IMR-90 (cell line): ENCODE measurements at regions not wholly inside any gene's neighbourhood (a gene's known extent, or its start where the extent isn't known, plus 50 kb on each side); places are given as distances from the start of the nearest gene placed in this dataset.

Experiments
- ATAC-seq: fragments of 200-7000 bp; cut with Tn5 transposase; 2 replicates; pipeline ENCODE4 v1.9.1; 2020; ENCODE audit warnings: low read depth, mild to moderate bottlenecking, moderate library complexity
- BruUV-seq: library from RNA; stranded (reverse); fragments of 400-500 nt; replicated peaks from 2 replicates; lab custom pipeline; 2021; lab: Mats Ljungman, UMichigan
- CTCF ChIA-PET: fragments of 300-600 bp; formaldehyde crosslinking; extraction: SDS; loops from one replicate; lab custom pipeline; 2021; ENCODE audit warnings: antibody characterized with exemption; lab: Yijun Ruan, JAX
- POLR2A ChIA-PET: fragments of 300-600 bp; sonication (Branson Sonifier 250); formaldehyde crosslinking; loops from one replicate; lab custom pipeline; 2022; ENCODE audit warnings: antibody characterized with exemption; ENCODE audit not compliant: unreplicated experiment; lab: Charles Lee
- DNase-seq: peaks from one replicate; pipeline ENCODE4 v3.0.0; 2013
- H2AFZ ChIP-seq: replicated peaks from 2 replicates; pipeline ENCODE3; 2013; ENCODE audit warnings: low read length, mild to moderate bottlenecking; ENCODE audit not compliant: poor library complexity
- H2AK5ac ChIP-seq: 2 replicates; pipeline ENCODE4 v1.6.1; 2013; ENCODE audit warnings: low read depth, low read length, inconsistent platforms
- H2AK9ac ChIP-seq: replicated peaks from 2 replicates; pipeline ENCODE3; 2013; ENCODE audit warnings: mild to moderate bottlenecking, low read depth, low read length, moderate library complexity; ENCODE audit not compliant: poor library complexity
- H2BK120ac ChIP-seq: 2 replicates; pipeline ENCODE4 v1.6.1; 2013; ENCODE audit warnings: low read depth, low read length, inconsistent platforms
- H2BK15ac ChIP-seq: 3 replicates; pipeline ENCODE4 v1.6.1; 2013; ENCODE audit warnings: low read depth, low read length, inconsistent platforms
- H2BK20ac ChIP-seq: 2 replicates; pipeline ENCODE4 v1.6.1; 2013; ENCODE audit warnings: low read depth, mild to moderate bottlenecking, inconsistent platforms, low read length, moderate library complexity
- H2BK5ac ChIP-seq: 2 replicates; pipeline ENCODE4 v1.6.1; 2013; ENCODE audit warnings: mild to moderate bottlenecking, low read depth, low read length, inconsistent platforms; ENCODE audit not compliant: poor library complexity, severe bottlenecking
- H3K14ac ChIP-seq: replicated peaks from 2 replicates; pipeline ENCODE4 v1.6.1; 2013; ENCODE audit warnings: low read depth, low read length, inconsistent platforms
- H3K18ac ChIP-seq: 2 replicates; pipeline ENCODE4 v1.6.1; 2013; ENCODE audit warnings: low read depth, low read length, control low read depth
- H3K23ac ChIP-seq: 2 replicates; pipeline ENCODE4 v1.6.1; 2013; ENCODE audit warnings: low read depth, low read length, inconsistent platforms
- H3K27ac ChIP-seq: 2 replicates; pipeline ENCODE4 v1.5.1; 2013; ENCODE audit warnings: mild to moderate bottlenecking, control low read depth, low read length; ENCODE audit not compliant: insufficient read depth
- H3K27me3 ChIP-seq: 2 replicates; pipeline ENCODE4 v1.6.1; 2013; ENCODE audit warnings: low read length; ENCODE audit not compliant: control insufficient read depth, insufficient read depth
- H3K36me3 ChIP-seq: 2 replicates; pipeline ENCODE4 v1.6.1; 2013; ENCODE audit warnings: low read length, mixed read lengths; ENCODE audit not compliant: control insufficient read depth, insufficient read depth
- H3K4ac ChIP-seq: 2 replicates; pipeline ENCODE4 v1.6.1; 2013; ENCODE audit warnings: low read depth, low read length, inconsistent platforms
- H3K4me1 ChIP-seq: 2 replicates; pipeline ENCODE4 v1.6.1; 2013; ENCODE audit warnings: low read length, mixed read lengths; ENCODE audit not compliant: control insufficient read depth, insufficient read depth
- H3K4me2 ChIP-seq: 2 replicates; pipeline ENCODE4 v1.6.1; 2013; ENCODE audit warnings: low read depth, mild to moderate bottlenecking, control low read depth, low read length, moderate library complexity
- H3K4me3 ChIP-seq: 2 replicates; pipeline ENCODE4 v1.5.1; 2013; ENCODE audit warnings: low read depth, mild to moderate bottlenecking, control low read depth, low read length, moderate library complexity; ENCODE audit not compliant: insufficient read depth
- H3K56ac ChIP-seq: 2 replicates; pipeline ENCODE4 v1.6.1; 2013; ENCODE audit warnings: low read length, inconsistent platforms; ENCODE audit not compliant: insufficient read depth; ENCODE audit errors: extremely low read depth
- H3K79me1 ChIP-seq, 2 experiments: 2 replicates each; pipeline ENCODE4 v1.6.1; 2013; ENCODE audit warnings: low read length in 2 of 2, inconsistent platforms in 1 of 2, low read depth in 1 of 2
- H3K9ac ChIP-seq: 2 replicates; pipeline ENCODE4 v1.6.1; 2013; ENCODE audit warnings: low read depth, low read length, control low read depth
- H3K9me1 ChIP-seq: 2 replicates; pipeline ENCODE4 v1.6.1; 2013; ENCODE audit warnings: low read length, inconsistent platforms; ENCODE audit not compliant: insufficient read depth
- H3K9me3 ChIP-seq: 2 replicates; pipeline ENCODE4 v1.6.1; 2013; ENCODE audit warnings: low read length; ENCODE audit not compliant: control insufficient read depth, insufficient read depth
- H4K20me1 ChIP-seq: 2 replicates; pipeline ENCODE4 v1.6.1; 2013; ENCODE audit warnings: low read length, inconsistent platforms; ENCODE audit not compliant: insufficient read depth
- H4K5ac ChIP-seq: 2 replicates; pipeline ENCODE4 v1.6.1; 2013; ENCODE audit warnings: mild to moderate bottlenecking, low read depth, low read length, control low read depth
- H4K8ac ChIP-seq, 2 experiments: 2 replicates each; pipeline ENCODE4 v1.6.1; 2013; ENCODE audit warnings: low read depth in 2 of 2, low read length in 2 of 2, control low read depth in 1 of 2, inconsistent platforms in 1 of 2
- H4K91ac ChIP-seq: 2 replicates; pipeline ENCODE4 v1.6.1; 2013; ENCODE audit warnings: low read depth, low read length, inconsistent platforms; ENCODE audit not compliant: insufficient read depth
- BHLHE40 ChIP-seq: fragments of 150-350 bp; IDR thresholded peaks from 2 replicates; pipeline ENCODE4 v1.6.1; 2016; ENCODE audit warnings: mild to moderate bottlenecking, low read depth, low read length
- CEBPB ChIP-seq: IDR thresholded peaks from 2 replicates; pipeline ENCODE4 v1.6.1; 2012; ENCODE audit warnings: low read depth, low read length, improper control_type of control experiment
- CHD1 ChIP-seq: IDR thresholded peaks from 2 replicates; pipeline ENCODE4 v1.6.1; 2012; ENCODE audit warnings: low read depth, low read length, improper control_type of control experiment
- FOS ChIP-seq: fragments of 150-350 bp; IDR thresholded peaks from 2 replicates; pipeline ENCODE4 v1.6.1; 2016; ENCODE audit warnings: low read depth, low read length
- MAFK ChIP-seq: IDR thresholded peaks from 2 replicates; pipeline ENCODE4 v1.6.1; 2012; ENCODE audit warnings: low read depth, low read length, improper control_type of control experiment
- MAZ ChIP-seq: IDR thresholded peaks from 2 replicates; pipeline ENCODE4 v1.6.1; 2012; ENCODE audit warnings: low read depth, mild to moderate bottlenecking, low read length, improper control_type of control experiment, moderate library complexity, borderline replicate concordance
- MXI1 ChIP-seq: IDR thresholded peaks from 2 replicates; pipeline ENCODE4 v1.6.1; 2012; ENCODE audit warnings: low read depth, mild to moderate bottlenecking, low read length, moderate library complexity, borderline replicate concordance
- NFE2L2 ChIP-seq: fragments of 150-350 bp; IDR thresholded peaks from 2 replicates; pipeline ENCODE4 v1.6.1; 2016; ENCODE audit warnings: low read depth, mild to moderate bottlenecking, low read length
- POLR2A ChIP-seq: IDR thresholded peaks from 2 replicates; pipeline ENCODE4 v1.6.1; 2012; ENCODE audit warnings: mild to moderate bottlenecking, low read depth, low read length
- RAD21 ChIP-seq: IDR thresholded peaks from 2 replicates; pipeline ENCODE4 v1.6.1; 2012; ENCODE audit warnings: low read length, improper control_type of control experiment
- RCOR1 ChIP-seq: IDR thresholded peaks from 2 replicates; pipeline ENCODE4 v1.6.1; 2012; ENCODE audit warnings: mild to moderate bottlenecking, low read length, improper control_type of control experiment; ENCODE audit not compliant: insufficient replicate concordance
- RFX5 ChIP-seq: IDR thresholded peaks from 2 replicates; pipeline ENCODE4 v1.8.0; 2012; ENCODE audit warnings: low read depth, mild to moderate bottlenecking, low read length, moderate library complexity
- SMC3 ChIP-seq: fragments of 150-350 bp; IDR thresholded peaks from 2 replicates; pipeline ENCODE4 v1.6.1; 2016; ENCODE audit warnings: low read depth, mild to moderate bottlenecking, antibody characterized with exemption, low read length, moderate library complexity
- WGBS, 2 experiments: methylation state at CpG; one replicate each; pipeline versions ENCODE4 v1.1.5 to v1.1.7; 2013; ENCODE audit warnings: missing lambda C conversion rate in 2 of 2; ENCODE audit not compliant: insufficient read length in 1 of 2; ENCODE audit errors: extremely low coverage in 2 of 2; 5-methylcytosine and 5-hydroxymethylcytosine counted together
- dilution Hi-C: fragments of 300-500 bp; cut with HindIII; formaldehyde crosslinking; loops from one replicate; pipeline ENCODE4 v1.14.3; 2018; ENCODE audit warnings: low sequenced_read_pairs; ENCODE audit not compliant: unreplicated experiment
- in situ Hi-C: fragments of 300-500 bp; cut with MboI; formaldehyde crosslinking; loops from 3 replicates; pipeline ENCODE4 v1.14.3; 2019; ENCODE audit warnings: low sequenced_read_pairs, inconsistent platforms, mixed read lengths
- intact Hi-C: fragments of 100-400 bp; cut with micrococcal nuclease; formaldehyde crosslinking; loops from 2 replicates; pipeline ENCODE4 v1.10.0; 2022
- TF ChIP-seq, protein P1 (sequence below): fragments of 150-350 bp; IDR thresholded peaks from 2 replicates; pipeline ENCODE4 v1.6.1; 2016; ENCODE audit warnings: low read depth, mild to moderate bottlenecking, low read length, moderate library complexity, borderline replicate concordance
- TF ChIP-seq, protein P2 (sequence below): fragments of 150-350 bp; IDR thresholded peaks from 2 replicates; pipeline ENCODE4 v1.6.1; 2017; ENCODE audit warnings: mild to moderate bottlenecking, antibody characterized with exemption, low read length, low read depth
- TF ChIP-seq, protein P3 (sequence below): conservative IDR thresholded peaks from 2 replicates; pipeline ENCODE4 v1.5.1; 2012; ENCODE audit warnings: mild to moderate bottlenecking, low read depth, low read length, improper control_type of control experiment

DNA sequence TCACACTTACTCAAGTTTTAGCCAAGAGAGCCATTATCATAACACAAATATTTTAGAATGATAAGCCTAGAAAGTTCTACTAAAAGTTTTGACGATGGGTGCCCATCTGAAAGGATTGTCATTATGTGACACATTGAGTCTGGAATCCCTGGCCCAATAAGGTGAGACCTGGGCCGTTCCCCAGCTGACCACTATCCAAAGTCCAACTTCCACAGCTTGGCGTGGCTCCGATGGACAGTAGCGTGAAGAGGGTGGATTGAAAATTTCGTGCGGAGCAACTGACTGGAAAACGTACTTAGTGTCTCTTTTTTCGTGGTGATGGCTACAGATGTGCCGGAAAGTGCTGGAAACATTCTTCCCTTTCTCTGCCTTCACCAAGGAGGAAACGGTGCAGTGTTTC, 439.0 kb upstream of the ZMIZ1 start:
- H2BK15ac ChIP-seq, result no peak overlapping the region
- H3K9ac ChIP-seq, result no peak overlapping the region
- no peaks in the 10 kb centered on the region for H3K9me3 ChIP-seq
- H2BK120ac ChIP-seq, result no peak overlapping the region
- H2BK5ac ChIP-seq, result no peak overlapping the region
- H4K91ac ChIP-seq, result no peak overlapping the region
- H3K23ac ChIP-seq, result no peak overlapping the region
- H3K36me3 ChIP-seq, result no peaks in the 10 kb centered on the region
- no peak overlapping the region for H3K4me3 ChIP-seq
- H2BK20ac ChIP-seq, result no peak overlapping the region
- DNase-seq (no peak), ATAC-seq (no peak)
- ChIA-PET CTCF (no interaction called here), POLR2A (no interaction called here)
- H3K9me1 ChIP-seq, result peaks cover 3% of the 10 kb centered on the region
- intact Hi-C loops (no loop called here), in situ Hi-C loops (no loop called here), dilution Hi-C loops (no loop called here)
- no peak overlapping the region for H3K4me2 ChIP-seq
- no peak overlapping the region for H3K56ac ChIP-seq
- BruUV-seq, result no TSS peak
- 100% methylated on average over 2 of the region's 11 CpGs; no CpG with 5 or more reads in 1 of the 2 experiments for WGBS, 2 experiments
- no peaks in the 10 kb centered on the region for H3K79me1 ChIP-seq
- H3K18ac ChIP-seq, result no peak overlapping the region
- peaks cover 7% of the 10 kb centered on the region; the same call in 1 of the 2 replicates for H4K20me1 ChIP-seq
- H3K14ac ChIP-seq, result no peak overlapping the region
- H3K27me3 ChIP-seq, result peaks cover 13% of the 10 kb centered on the region
- no peak overlapping the region for H4K5ac ChIP-seq
- H2AK9ac ChIP-seq, result no peak overlapping the region
- H3K4me1 ChIP-seq, result peaks cover 7% of the 10 kb centered on the region
- no peak overlapping the region for H2AK5ac ChIP-seq
- no peak overlapping the region for H3K27ac ChIP-seq
- no peak overlapping the region for H4K8ac ChIP-seq
- TF ChIP-seq MXI1 (no peak), RFX5 (no peak), MAZ (no peak), RAD21 (no peak), FOS (no peak), CHD1 (no peak), BHLHE40 (no peak), RCOR1 (no peak), CEBPB (no peak), NFE2L2 (no peak), MAFK (no peak), SMC3 (no peak), POLR2A (no peak)
- TF ChIP-seq, protein P1, sequence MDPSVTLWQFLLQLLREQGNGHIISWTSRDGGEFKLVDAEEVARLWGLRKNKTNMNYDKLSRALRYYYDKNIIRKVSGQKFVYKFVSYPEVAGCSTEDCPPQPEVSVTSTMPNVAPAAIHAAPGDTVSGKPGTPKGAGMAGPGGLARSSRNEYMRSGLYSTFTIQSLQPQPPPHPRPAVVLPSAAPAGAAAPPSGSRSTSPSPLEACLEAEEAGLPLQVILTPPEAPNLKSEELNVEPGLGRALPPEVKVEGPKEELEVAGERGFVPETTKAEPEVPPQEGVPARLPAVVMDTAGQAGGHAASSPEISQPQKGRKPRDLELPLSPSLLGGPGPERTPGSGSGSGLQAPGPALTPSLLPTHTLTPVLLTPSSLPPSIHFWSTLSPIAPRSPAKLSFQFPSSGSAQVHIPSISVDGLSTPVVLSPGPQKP, result no peak
- TF ChIP-seq, protein P2, sequence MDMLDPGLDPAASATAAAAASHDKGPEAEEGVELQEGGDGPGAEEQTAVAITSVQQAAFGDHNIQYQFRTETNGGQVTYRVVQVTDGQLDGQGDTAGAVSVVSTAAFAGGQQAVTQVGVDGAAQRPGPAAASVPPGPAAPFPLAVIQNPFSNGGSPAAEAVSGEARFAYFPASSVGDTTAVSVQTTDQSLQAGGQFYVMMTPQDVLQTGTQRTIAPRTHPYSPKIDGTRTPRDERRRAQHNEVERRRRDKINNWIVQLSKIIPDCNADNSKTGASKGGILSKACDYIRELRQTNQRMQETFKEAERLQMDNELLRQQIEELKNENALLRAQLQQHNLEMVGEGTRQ, result no peak
- TF ChIP-seq, protein P3, sequence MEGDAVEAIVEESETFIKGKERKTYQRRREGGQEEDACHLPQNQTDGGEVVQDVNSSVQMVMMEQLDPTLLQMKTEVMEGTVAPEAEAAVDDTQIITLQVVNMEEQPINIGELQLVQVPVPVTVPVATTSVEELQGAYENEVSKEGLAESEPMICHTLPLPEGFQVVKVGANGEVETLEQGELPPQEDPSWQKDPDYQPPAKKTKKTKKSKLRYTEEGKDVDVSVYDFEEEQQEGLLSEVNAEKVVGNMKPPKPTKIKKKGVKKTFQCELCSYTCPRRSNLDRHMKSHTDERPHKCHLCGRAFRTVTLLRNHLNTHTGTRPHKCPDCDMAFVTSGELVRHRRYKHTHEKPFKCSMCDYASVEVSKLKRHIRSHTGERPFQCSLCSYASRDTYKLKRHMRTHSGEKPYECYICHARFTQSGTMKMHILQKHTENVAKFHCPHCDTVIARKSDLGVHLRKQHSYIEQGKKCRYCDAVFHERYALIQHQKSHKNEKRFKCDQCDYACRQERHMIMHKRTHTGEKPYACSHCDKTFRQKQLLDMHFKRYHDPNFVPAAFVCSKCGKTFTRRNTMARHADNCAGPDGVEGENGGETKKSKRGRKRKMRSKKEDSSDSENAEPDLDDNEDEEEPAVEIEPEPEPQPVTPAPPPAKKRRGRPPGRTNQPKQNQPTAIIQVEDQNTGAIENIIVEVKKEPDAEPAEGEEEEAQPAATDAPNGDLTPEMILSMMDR, result no peak
- H2AFZ ChIP-seq, result no peak overlapping the region
- H3K4ac ChIP-seq, result no peak overlapping the region
